B cell (primary cell): ENCODE measurements at regions not wholly inside any gene's neighbourhood (a gene's known extent, or its start where the extent isn't known, plus 50 kb on each side); places are given as distances from the start of the nearest gene placed in this dataset.

Experiments
- ATAC-seq: fragments of 200-7000 bp; cut with Tn5 transposase; one replicate; pipeline ENCODE4 v1.10.0; 2021; ENCODE audit warnings: low read depth, mild to moderate bottlenecking, moderate number of reproducible peaks, moderate library complexity
- CTCF ChIA-PET: fragments of 350-600 bp; sonication (Branson Sonifier 250); formaldehyde crosslinking; loops from one replicate; lab custom pipeline; 2021; ENCODE audit warnings: antibody characterized with exemption, inconsistent platforms; lab: Charles Lee
- POLR2A ChIA-PET: fragments of 350-600 bp; sonication (Branson Sonifier 250); formaldehyde crosslinking; loops from one replicate; lab custom pipeline; 2021; ENCODE audit warnings: antibody characterized with exemption; lab: Charles Lee
- DNase-seq: peaks from one replicate; pipeline ENCODE4 v3.0.0; 2013
- H2AFZ ChIP-seq: 2 replicates; pipeline ENCODE4 v1.6.1; 2012; ENCODE audit warnings: mild to moderate bottlenecking, low read depth, low read length; ENCODE audit not compliant: insufficient read depth, poor library complexity, severe bottlenecking
- H3K27ac ChIP-seq, 2 donors: 1 replicate in 1 of 2; 2 replicates in 1 of 2; pipeline ENCODE4 v1.5.1; 2012 to 2013; ENCODE audit warnings: low read length in 2 of 2, mild to moderate bottlenecking in 2 of 2, moderate library complexity in 1 of 2
- H3K27me3 ChIP-seq, 4 experiments: fragments of 200-600 bp in 1 of 4; sonication (generic) in 1 of 4; replicated peaks in 1 of 4; 1 replicate in 2 of 4; 2 replicates in 2 of 4; pipeline versions ENCODE4 v1.6.1 to v1.7.0; 2013 to 2016; ENCODE audit warnings: low read length in 3 of 4, mild to moderate bottlenecking in 2 of 4, mixed read lengths in 1 of 4, moderate library complexity in 1 of 4; ENCODE audit not compliant: insufficient read depth in 4 of 4, control insufficient read depth in 3 of 4; ENCODE audit errors: control extremely low read depth in 1 of 4
- H3K36me3 ChIP-seq, 2 experiments: replicated peaks in 1 of 2; 1 replicate in 1 of 2; 2 replicates in 1 of 2; pipeline versions ENCODE4 v1.6.1 to v1.7.1; 2013; ENCODE audit warnings: low read length in 1 of 2; ENCODE audit not compliant: insufficient read depth in 2 of 2, control insufficient read depth in 1 of 2; ENCODE audit errors: control extremely low read depth in 1 of 2, extremely low read depth in 1 of 2
- H3K4me1 ChIP-seq, 2 donors: fragments of 200-600 bp in 1 of 2; sonication (generic) in 1 of 2; 1 replicate in 1 of 2; 2 replicates in 1 of 2; pipeline versions ENCODE4 v1.5.1 to v1.6.1; 2013 to 2017; ENCODE audit warnings: low read length in 2 of 2; ENCODE audit not compliant: control insufficient read depth in 2 of 2, insufficient read depth in 2 of 2
- H3K4me2 ChIP-seq: replicated peaks from 2 replicates; pipeline ENCODE3; 2012; ENCODE audit warnings: mild to moderate bottlenecking, low read depth, low read length; ENCODE audit not compliant: poor library complexity, severe bottlenecking
- H3K4me3 ChIP-seq, 5 experiments: fragments of 200-600 bp in 1 of 5; sonication (generic) in 1 of 5; 1 replicate in 3 of 5; 2 replicates in 2 of 5; pipeline versions ENCODE4 v1.5.1 to v1.7.0; 2011 to 2016; ENCODE audit warnings: low read length in 4 of 5, mild to moderate bottlenecking in 4 of 5, low read depth in 2 of 5, control low read depth in 1 of 5, moderate library complexity in 1 of 5; ENCODE audit not compliant: insufficient read depth in 1 of 5; ENCODE audit errors: control extremely low read depth in 1 of 5, extremely low read depth in 1 of 5
- H3K79me2 ChIP-seq: fragments of 200-600 bp; sonication (generic); one replicate; pipeline ENCODE4 v1.6.0; 2016; ENCODE audit warnings: low read length; ENCODE audit not compliant: control insufficient read depth, insufficient read depth
- H3K9ac ChIP-seq: fragments of 200-600 bp; sonication (generic); 2 replicates; pipeline ENCODE4 v1.6.1; 2017; ENCODE audit warnings: mild to moderate bottlenecking, low read length, moderate library complexity
- H3K9me3 ChIP-seq, 3 donors: one replicate each; pipeline versions ENCODE4 v1.6.1 to v1.7.1; 2013; ENCODE audit warnings: low read length in 2 of 3; ENCODE audit not compliant: control insufficient read depth in 2 of 3, insufficient read depth in 1 of 3; ENCODE audit errors: control extremely low read depth in 1 of 3
- H4K20me1 ChIP-seq: 2 replicates; pipeline ENCODE4 v1.6.0; 2012; ENCODE audit warnings: mild to moderate bottlenecking, low read length; ENCODE audit not compliant: insufficient read depth, control insufficient read depth, poor library complexity, severe bottlenecking
- H3K27ac Mint-ChIP-seq: one replicate; pipeline ENCODE4 v1.8.0; 2021; ENCODE audit warnings: mixed read lengths
- H3K27me3 Mint-ChIP-seq: one replicate; pipeline ENCODE4 v1.8.0; 2021; ENCODE audit warnings: mixed read lengths
- H3K4me1 Mint-ChIP-seq: one replicate; pipeline ENCODE4 v1.8.0; 2021; ENCODE audit warnings: mixed read lengths
- H3K4me3 Mint-ChIP-seq: one replicate; pipeline ENCODE4 v1.8.0; 2021; ENCODE audit warnings: mixed read lengths
- H3K9me3 Mint-ChIP-seq: one replicate; pipeline ENCODE4 v1.8.0; 2022; ENCODE audit warnings: mixed read lengths; ENCODE audit not compliant: insufficient read depth
- EZH2 ChIP-seq: IDR thresholded peaks from 2 replicates; pipeline ENCODE4 v1.6.1; 2012; ENCODE audit warnings: borderline replicate concordance, low read depth, mild to moderate bottlenecking, moderate library complexity, low read length; ENCODE audit not compliant: insufficient read depth, poor library complexity, severe bottlenecking
- WGBS: methylation state at CpG from one replicate; pipeline ENCODE4 v1.1.5; 2013; ENCODE audit warnings: missing lambda C conversion rate; ENCODE audit not compliant: insufficient coverage; 5-methylcytosine and 5-hydroxymethylcytosine counted together
- intact Hi-C: fragments of 100-400 bp; cut with micrococcal nuclease; formaldehyde crosslinking; loops from one replicate; pipeline ENCODE4 v1.10.0; 2022
- TF ChIP-seq, protein P1 (sequence below): fragments of 200-600 bp; IDR thresholded peaks from one replicate; pipeline ENCODE4 v1.8.0; 2022; ENCODE audit warnings: antibody characterized with exemption, mild to moderate bottlenecking

DNA sequence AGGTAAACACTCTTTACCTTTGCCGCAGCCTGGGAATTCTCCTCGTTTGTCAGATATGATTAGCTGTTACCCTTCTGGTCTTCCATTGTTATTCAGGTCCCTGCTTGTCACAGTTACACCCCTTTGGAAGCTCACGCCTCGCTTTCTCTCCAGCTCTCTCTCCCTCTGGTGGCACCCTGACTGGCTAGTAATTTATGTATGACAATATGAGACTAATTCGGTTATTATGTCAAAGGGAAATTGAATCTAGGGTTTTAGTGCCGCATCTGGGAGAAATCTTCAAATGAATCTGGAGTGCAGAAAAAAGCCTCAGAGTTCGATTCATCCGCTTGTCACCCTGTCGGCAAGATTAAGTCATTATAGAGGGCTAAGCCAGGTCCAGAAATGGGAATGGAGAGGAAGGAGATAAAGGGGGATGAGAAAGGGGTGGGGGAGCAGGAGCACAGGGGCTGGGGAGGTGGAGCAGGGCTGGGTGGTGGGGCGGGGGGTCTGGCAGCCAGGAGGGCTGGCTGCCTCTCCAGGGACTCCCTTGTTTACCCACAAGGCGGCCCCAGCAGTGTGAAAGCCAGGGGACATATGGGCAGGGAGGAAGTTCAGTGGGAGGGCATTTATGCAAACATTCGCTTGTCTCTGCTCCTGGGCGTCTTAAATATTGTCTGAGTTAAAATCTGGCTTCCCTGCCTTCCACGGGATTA lies 179.0 kb upstream of the NECTIN1 start:
- ChIA-PET POLR2A (no interaction called here), CTCF (no interaction called here)
- no peaks in the 10 kb centered on the region for H3K36me3 ChIP-seq
- H3K79me2 ChIP-seq = no peaks in the 10 kb centered on the region
- no peak overlapping the region for H3K4me3 ChIP-seq
- no peaks in the 10 kb centered on the region for H3K4me1 ChIP-seq
- H4K20me1 ChIP-seq = no peaks in the 10 kb centered on the region
- WGBS = 52% methylated on average over 11 of the region's 14 CpGs
- H3K27ac Mint-ChIP-seq = no peak overlapping the region
- H3K9ac ChIP-seq = no peak overlapping the region
- no peaks in the 10 kb centered on the region for H3K9me3 ChIP-seq
- H3K4me3 Mint-ChIP-seq = no peak overlapping the region
- TF ChIP-seq, protein P1, sequence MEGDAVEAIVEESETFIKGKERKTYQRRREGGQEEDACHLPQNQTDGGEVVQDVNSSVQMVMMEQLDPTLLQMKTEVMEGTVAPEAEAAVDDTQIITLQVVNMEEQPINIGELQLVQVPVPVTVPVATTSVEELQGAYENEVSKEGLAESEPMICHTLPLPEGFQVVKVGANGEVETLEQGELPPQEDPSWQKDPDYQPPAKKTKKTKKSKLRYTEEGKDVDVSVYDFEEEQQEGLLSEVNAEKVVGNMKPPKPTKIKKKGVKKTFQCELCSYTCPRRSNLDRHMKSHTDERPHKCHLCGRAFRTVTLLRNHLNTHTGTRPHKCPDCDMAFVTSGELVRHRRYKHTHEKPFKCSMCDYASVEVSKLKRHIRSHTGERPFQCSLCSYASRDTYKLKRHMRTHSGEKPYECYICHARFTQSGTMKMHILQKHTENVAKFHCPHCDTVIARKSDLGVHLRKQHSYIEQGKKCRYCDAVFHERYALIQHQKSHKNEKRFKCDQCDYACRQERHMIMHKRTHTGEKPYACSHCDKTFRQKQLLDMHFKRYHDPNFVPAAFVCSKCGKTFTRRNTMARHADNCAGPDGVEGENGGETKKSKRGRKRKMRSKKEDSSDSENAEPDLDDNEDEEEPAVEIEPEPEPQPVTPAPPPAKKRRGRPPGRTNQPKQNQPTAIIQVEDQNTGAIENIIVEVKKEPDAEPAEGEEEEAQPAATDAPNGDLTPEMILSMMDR = no peak
- TF ChIP-seq EZH2 = no peak
- DNase-seq = no peak
- no peak for ATAC-seq
- H2AFZ ChIP-seq = no peak overlapping the region
- no peaks in the 10 kb centered on the region for H3K9me3 Mint-ChIP-seq
- H3K27me3 Mint-ChIP-seq = peaks cover 14% of the 10 kb centered on the region
- no peaks in the 10 kb centered on the region for H3K27me3 ChIP-seq
- no peak overlapping the region for H3K27ac ChIP-seq
- H3K4me2 ChIP-seq = no peak overlapping the region
- no peaks in the 10 kb centered on the region for H3K4me1 Mint-ChIP-seq
- intact Hi-C loops = no loop called here

DNA sequence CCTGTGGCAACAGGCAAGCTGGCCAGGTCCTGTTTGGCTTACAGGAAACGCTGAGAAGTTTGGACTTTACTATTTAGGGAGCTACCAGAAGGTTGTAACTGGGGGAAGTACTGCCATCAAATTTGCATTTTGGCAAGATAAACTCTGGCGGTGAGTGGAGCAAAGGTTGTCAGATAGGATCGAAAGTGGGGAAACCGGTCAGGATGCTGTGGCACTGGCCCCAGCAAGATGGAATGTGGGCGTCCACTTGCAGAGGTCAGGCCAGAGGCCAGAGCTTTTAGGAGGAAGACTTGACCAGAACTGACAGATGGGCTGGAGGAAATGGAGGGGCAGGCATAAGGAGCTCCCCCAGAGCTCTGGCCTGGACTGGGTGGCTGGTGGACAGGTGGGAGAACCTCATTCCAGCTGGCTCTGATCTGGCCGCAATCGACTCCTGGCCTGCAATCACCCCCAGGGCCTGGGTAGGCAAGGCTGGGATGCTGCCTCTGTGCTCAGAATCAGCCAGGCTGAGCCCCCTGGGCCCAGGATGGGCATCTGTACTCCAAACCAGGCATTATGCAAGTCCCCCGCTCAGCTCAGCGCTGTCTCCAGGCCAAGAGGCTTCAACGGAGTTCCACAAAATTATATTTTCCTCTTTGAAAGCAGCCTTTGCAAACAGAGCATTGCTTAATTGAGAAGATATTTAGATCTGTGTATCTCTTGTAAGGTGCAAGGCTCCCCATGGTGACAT lies 178.3 kb upstream of the NECTIN1 start:
- Mint-ChIP-seq H3K27ac (no peak overlapping the region), H3K4me1 (no peaks in the 10 kb centered on the region), H3K9me3 (no peaks in the 10 kb centered on the region), H3K4me3 (no peak overlapping the region), H3K27me3 (peaks cover 14% of the 10 kb centered on the region)
- Histone ChIP-seq H3K9me3 (no peaks in the 10 kb centered on the region), H3K27ac (no peak overlapping the region), H2AFZ (no peak overlapping the region), H3K79me2 (no peaks in the 10 kb centered on the region), H3K4me3 (no peak overlapping the region), H3K4me1 (no peaks in the 10 kb centered on the region), H3K4me2 (no peak overlapping the region), H4K20me1 (no peaks in the 10 kb centered on the region), H3K36me3 (no peaks in the 10 kb centered on the region), H3K27me3 (no peaks in the 10 kb centered on the region), H3K9ac (no peak overlapping the region)
- 93% methylated on average over 8 of the region's 10 CpGs for WGBS
- TF ChIP-seq EZH2 = no peak
- TF ChIP-seq, protein P1 = no peak
- CTCF ChIA-PET = no interaction called here
- POLR2A ChIA-PET = no interaction called here
- intact Hi-C loops = no loop called here
- ATAC-seq (no peak), DNase-seq (no peak)
